ENCODE measurements at regions not wholly inside any gene's neighbourhood (a gene's known extent, or its start where the extent isn't known, plus 50 kb on each side); places are given as distances from the start of the nearest gene placed in this dataset.
A peak's percentile ranks its signal among the peaks of the same experiment; 100 is the strongest.

GRCh38 chr2:181812106-181812743, 79.3 kb upstream of the ITPRID2 start:
- no peak for TF ChIP-seq CSDC2 (CRISPR knock-in tag; IDR thresholded peaks at IDR 0.05)
- no peak for TF ChIP-seq ESRRG (CRISPR knock-in tag; IDR thresholded peaks at IDR 0.05)
- TF ChIP-seq ZFP30 (CRISPR knock-in tag; IDR thresholded peaks at IDR 0.05): no peak
- TF ChIP-seq POU6F1 (CRISPR knock-in tag; IDR thresholded peaks at IDR 0.05; ENCODE audit: borderline replicate concordance, low read depth): no peak
- no peak for TF ChIP-seq TCF4 (CRISPR knock-in tag; IDR thresholded peaks at IDR 0.05; ENCODE audit: borderline replicate concordance)
- no peak for ATAC-seq

DNA sequence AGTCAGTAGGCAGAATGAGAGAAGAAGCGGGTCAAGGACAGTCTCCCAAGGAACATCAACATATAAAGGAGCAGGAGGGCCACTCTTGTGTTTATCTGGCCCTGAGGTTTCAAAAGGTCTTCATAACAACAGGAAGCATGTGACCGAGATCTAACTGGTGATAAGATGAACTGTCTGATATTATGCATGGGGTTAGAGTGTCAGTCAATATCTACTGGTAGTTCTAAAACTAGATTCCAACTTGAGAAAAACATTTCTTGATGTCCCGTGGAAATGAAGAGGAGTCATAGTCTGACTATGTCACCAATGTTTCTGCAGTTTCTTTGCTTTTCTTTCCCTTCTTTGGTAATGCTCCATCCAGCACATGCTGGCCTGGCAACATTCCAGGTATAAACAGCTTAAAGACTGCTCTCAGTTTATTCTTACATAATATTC, 77.5 kb upstream of the ITPRID2 start:
- TF ChIP-seq BACH2 (CRISPR knock-in tag; IDR thresholded peaks at IDR 0.05; ENCODE audit: borderline replicate concordance) (no peak), TOX (CRISPR knock-in tag; IDR thresholded peaks at IDR 0.05; ENCODE audit: borderline replicate concordance) (no peak), ZNF565 (CRISPR knock-in tag; conservative IDR thresholded peaks at IDR 0.05; ENCODE audit: low read depth) (no peak), CSDC2 (CRISPR knock-in tag; IDR thresholded peaks at IDR 0.05) (no peak), RARB (CRISPR knock-in tag; IDR thresholded peaks at IDR 0.05) (no peak), ARNTL (CRISPR knock-in tag; IDR thresholded peaks at IDR 0.05; ENCODE audit: borderline replicate concordance, low read depth) (no peak), PPARA (CRISPR knock-in tag; IDR thresholded peaks at IDR 0.05; ENCODE audit: borderline replicate concordance) (no peak), ZNF8 (CRISPR knock-in tag; IDR thresholded peaks at IDR 0.05) (no peak)
- ATAC-seq: no peak

- TF ChIP-seq ZC3H10 (CRISPR knock-in tag; IDR thresholded peaks at IDR 0.05) (no peak), ISL1 (CRISPR knock-in tag; IDR thresholded peaks at IDR 0.05) (no peak), ARNTL (CRISPR knock-in tag; IDR thresholded peaks at IDR 0.05; ENCODE audit: borderline replicate concordance, low read depth) (no peak), ZNF565 (CRISPR knock-in tag; conservative IDR thresholded peaks at IDR 0.05; ENCODE audit: low read depth) (no peak), PATZ1 (CRISPR knock-in tag; IDR thresholded peaks at IDR 0.05; ENCODE audit: borderline replicate concordance) (no peak), CSRNP3 (CRISPR knock-in tag; IDR thresholded peaks at IDR 0.05) (no peak), ZNF8 (CRISPR knock-in tag; IDR thresholded peaks at IDR 0.05) (no peak), ESRRG (CRISPR knock-in tag; IDR thresholded peaks at IDR 0.05) (no peak), CSDC2 (CRISPR knock-in tag; IDR thresholded peaks at IDR 0.05) (no peak), ZFP30 (CRISPR knock-in tag; IDR thresholded peaks at IDR 0.05) (no peak)
- ATAC-seq: peak; percentile 54; the same call in 2 of the 3 replicates
Observed at GRCh38 chr2:181817509-181817908, 74.0 kb upstream of the ITPRID2 start.

GRCh38 chr2:181818058-181818680, 73.4 kb upstream of the ITPRID2 start:
- no peak; the same call in 2 of the 3 replicates for ATAC-seq
- TF ChIP-seq ZNF8 (CRISPR knock-in tag; IDR thresholded peaks at IDR 0.05) (no peak), POU6F1 (CRISPR knock-in tag; IDR thresholded peaks at IDR 0.05; ENCODE audit: borderline replicate concordance, low read depth) (no peak), GLIS3 (CRISPR knock-in tag; IDR thresholded peaks at IDR 0.05) (no peak), TSHZ2 (CRISPR knock-in tag; IDR thresholded peaks at IDR 0.05) (no peak), TCF4 (CRISPR knock-in tag; IDR thresholded peaks at IDR 0.05; ENCODE audit: borderline replicate concordance) (peak; percentile 36; the same call in 1 of the 2 replicates), ZNF565 (CRISPR knock-in tag; conservative IDR thresholded peaks at IDR 0.05; ENCODE audit: low read depth) (no peak), OSR1 (CRISPR knock-in tag; IDR thresholded peaks at IDR 0.05) (no peak), TOX (CRISPR knock-in tag; IDR thresholded peaks at IDR 0.05; ENCODE audit: borderline replicate concordance) (peak; percentile 66), ZFP30 (CRISPR knock-in tag; IDR thresholded peaks at IDR 0.05) (no peak), PPARA (CRISPR knock-in tag; IDR thresholded peaks at IDR 0.05; ENCODE audit: borderline replicate concordance) (no peak), ZFP3 (CRISPR knock-in tag; IDR thresholded peaks at IDR 0.05) (no peak), SNAI2 (CRISPR knock-in tag; IDR thresholded peaks at IDR 0.05) (no peak), ISL1 (CRISPR knock-in tag; IDR thresholded peaks at IDR 0.05) (peak; percentile 91), CSRNP3 (CRISPR knock-in tag; IDR thresholded peaks at IDR 0.05) (0 out of 2 replicates have a peak, but pooled peaks have one; percentile 28), RARB (CRISPR knock-in tag; IDR thresholded peaks at IDR 0.05) (no peak)
